GM19324 (cell line): ENCODE measurements at regions not wholly inside any gene's neighbourhood (a gene's known extent, or its start where the extent isn't known, plus 50 kb on each side); places are given as distances from the start of the nearest gene placed in this dataset.
"Not testable (repeated sequence)": the region's sequence is repeated elsewhere in the genome, so short reads cannot be mapped to it uniquely, and the experiment has no call there.

Experiments
- ATAC-seq: cut with Tn5 transposase; IDR thresholded peaks from one replicate; pipeline ENCODE4 v1.9.1; 2021; ENCODE audit warnings: mild to moderate bottlenecking, moderate library complexity; ENCODE audit not compliant: unreplicated experiment, low FRiP score

- ATAC-seq = no peak
These were observed 93.0 kb upstream of the LYSMD4 start for GRCh38 chr15:99826157-99826780.

- ATAC-seq = no peak
These were observed 90.1 kb upstream of the LYSMD4 start for GRCh38 chr15:99823346-99823745.

GRCh38 chr15:99819981-99820718 is 86.9 kb upstream of the LYSMD4 start:
- no peak for ATAC-seq

- ATAC-seq = no peak
These were observed 85.6 kb upstream of the LYSMD4 start for GRCh38 chr15:99818872-99819271.

- ATAC-seq = not testable (repeated sequence)
These were observed 83.6 kb upstream of the LYSMD4 start for GRCh38 chr15:99816862-99817261.

- not testable (repeated sequence) for ATAC-seq
These were observed 77.4 kb upstream of the LYSMD4 start for GRCh38 chr15:99810663-99811062.

GRCh38 chr15:99799854-99800250 is 66.6 kb upstream of the LYSMD4 start:
- not testable (repeated sequence) for ATAC-seq

GRCh38 chr15:99799182-99799853 is 66.1 kb upstream of the LYSMD4 start:
- not testable (repeated sequence) for ATAC-seq

- ATAC-seq = not testable (repeated sequence)
These were observed 64.0 kb upstream of the LYSMD4 start for GRCh38 chr15:99796940-99797870.

DNA sequence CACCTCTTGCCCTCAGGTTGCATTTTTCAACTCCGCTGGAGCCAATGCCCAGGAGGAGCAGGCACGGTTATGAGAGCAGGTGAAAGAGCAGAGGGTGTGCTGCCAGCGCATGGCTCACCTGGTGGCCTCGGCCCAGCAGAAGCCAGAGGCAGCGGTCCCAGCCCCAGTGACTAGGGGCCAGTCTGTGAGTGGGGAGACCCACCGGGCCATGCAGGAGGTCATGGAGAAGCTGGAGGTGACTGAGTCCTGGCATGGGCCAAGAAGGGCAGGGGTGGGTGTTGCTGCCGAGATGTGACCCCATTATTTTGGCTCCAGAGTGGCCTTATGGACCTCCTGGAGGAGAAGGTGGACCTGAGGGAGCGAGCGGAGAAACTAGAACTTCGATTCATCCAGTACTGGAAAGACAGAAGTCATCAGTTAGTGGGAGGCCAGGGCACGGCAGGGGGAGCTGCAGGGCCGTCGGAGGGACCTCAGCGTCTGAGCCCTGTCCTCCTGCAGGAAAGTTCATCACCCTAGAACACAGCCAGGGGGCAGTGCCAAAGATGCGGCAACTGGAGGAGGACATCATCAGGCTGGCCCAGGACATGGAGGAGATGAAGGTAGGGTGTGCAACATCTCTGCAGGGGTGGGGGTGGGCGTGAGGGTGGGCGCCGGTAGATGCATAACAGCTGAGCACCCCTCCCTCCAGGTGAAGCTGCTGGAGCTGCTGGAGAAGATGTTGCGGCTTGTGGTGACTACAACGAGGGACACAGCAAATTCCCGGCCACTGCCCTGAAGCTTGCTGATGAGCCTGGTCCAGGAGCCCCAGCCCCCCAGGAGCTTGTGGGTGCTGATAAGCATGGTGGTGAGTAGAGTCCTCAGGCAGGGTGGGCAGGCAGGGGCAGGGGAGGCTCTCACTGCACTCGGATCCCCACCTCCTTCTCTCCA is 58.9 kb upstream of the LYSMD4 start:
- ATAC-seq = not testable (repeated sequence)

DNA sequence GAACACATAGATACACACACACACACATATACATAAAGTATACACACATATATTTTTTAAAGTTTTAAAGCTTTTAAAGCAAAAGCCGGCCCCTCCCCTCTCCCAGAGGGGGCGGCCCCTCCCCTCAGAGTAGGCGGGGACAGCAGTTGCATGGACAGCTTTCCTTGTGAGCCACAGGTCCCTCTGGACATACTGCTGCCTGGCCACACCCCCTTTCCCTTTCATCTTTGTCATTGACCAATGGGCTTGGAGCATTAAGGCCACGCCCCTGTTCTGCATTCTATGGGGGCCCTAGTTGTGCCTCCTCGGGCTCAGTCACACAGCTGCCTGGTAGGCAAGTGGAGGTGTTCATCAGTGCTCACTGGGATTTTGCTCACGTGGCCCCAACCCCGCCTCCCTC is 57.5 kb upstream of the LYSMD4 start:
- ATAC-seq = not testable (repeated sequence)

- ATAC-seq = no peak
These were observed 54.9 kb upstream of the LYSMD4 start for GRCh38 chr15:99788156-99788555.

DNA sequence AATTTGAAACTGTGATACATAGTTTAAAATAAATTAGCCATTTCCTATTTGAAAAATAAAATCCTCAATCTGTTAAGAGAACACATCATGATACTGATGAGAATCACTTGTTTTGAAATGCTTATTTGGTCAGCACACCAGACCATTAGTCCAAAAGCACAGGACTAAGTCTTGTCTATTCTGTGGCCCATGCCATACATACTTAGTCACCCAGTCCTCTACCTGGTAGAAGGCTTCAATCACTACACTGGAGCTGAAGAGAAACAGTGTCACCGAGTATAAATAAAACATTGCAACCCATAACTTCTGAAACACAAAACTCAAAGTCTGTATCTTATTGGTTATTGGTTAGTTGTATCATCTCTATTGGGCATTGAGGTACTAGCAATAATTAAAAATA is 51.6 kb upstream of the LYSMD4 start:
- not testable (repeated sequence) for ATAC-seq

- not testable (repeated sequence) for ATAC-seq
These were observed 50.8 kb upstream of the LYSMD4 start for GRCh38 chr15:99783918-99784619.
